Mesenchymal stem cell (in vitro differentiated cells and primary cell): ENCODE measurements at regions not wholly inside any gene's neighbourhood (a gene's known extent, or its start where the extent isn't known, plus 50 kb on each side); places are given as distances from the start of the nearest gene placed in this dataset.

Source experiments
- DNase-seq: peaks from one replicate; pipeline ENCODE4 v3.0.0-alpha.2; 2013
- H2AFZ ChIP-seq: one replicate; pipeline ENCODE4 v1.6.1; 2013; ENCODE audit warnings: low read depth, mild to moderate bottlenecking, control low read depth, inconsistent platforms, low read length, moderate library complexity
- H2AK5ac ChIP-seq: 2 replicates; pipeline ENCODE4 v1.6.1; 2013; ENCODE audit warnings: low read length, moderate library complexity, mild to moderate bottlenecking, inconsistent platforms; ENCODE audit not compliant: severe bottlenecking
- H2BK120ac ChIP-seq: one replicate; pipeline ENCODE4 v1.6.1; 2013; ENCODE audit warnings: low read depth, mild to moderate bottlenecking, inconsistent platforms, low read length, moderate library complexity
- H2BK12ac ChIP-seq, 2 experiments: one replicate each; pipeline ENCODE4 v1.6.1; 2013; ENCODE audit warnings: inconsistent platforms in 2 of 2, low read length in 2 of 2, mild to moderate bottlenecking in 2 of 2, moderate library complexity in 2 of 2, control low read depth in 1 of 2
- H2BK15ac ChIP-seq: one replicate; pipeline ENCODE4 v1.6.1; 2013; ENCODE audit warnings: mild to moderate bottlenecking, low read depth, inconsistent platforms; ENCODE audit not compliant: poor library complexity, severe bottlenecking
- H2BK5ac ChIP-seq: 2 replicates; pipeline ENCODE4 v1.6.1; 2013; ENCODE audit warnings: low read depth, mild to moderate bottlenecking, low read length, control low read depth, inconsistent platforms; ENCODE audit not compliant: poor library complexity, severe bottlenecking
- H3K14ac ChIP-seq, 2 experiments: one replicate each; pipeline ENCODE4 v1.6.1; 2013; ENCODE audit warnings: inconsistent platforms in 2 of 2, low read length in 2 of 2, control low read depth in 1 of 2, mild to moderate bottlenecking in 1 of 2, moderate library complexity in 1 of 2
- H3K18ac ChIP-seq, 2 experiments: one replicate each; pipeline ENCODE4 v1.6.1; 2013; ENCODE audit warnings: inconsistent platforms in 2 of 2, low read length in 2 of 2, control low read depth in 1 of 2, low read depth in 1 of 2, mild to moderate bottlenecking in 1 of 2
- H3K23ac ChIP-seq, 2 experiments: one replicate each; pipeline ENCODE4 v1.6.1; 2013; ENCODE audit warnings: inconsistent platforms in 2 of 2, low read length in 2 of 2, mild to moderate bottlenecking in 2 of 2, moderate library complexity in 2 of 2, control low read depth in 1 of 2
- H3K27ac ChIP-seq: 2 replicates; pipeline ENCODE4 v1.5.1; 2013; ENCODE audit warnings: mild to moderate bottlenecking, moderate library complexity, low read length, control low read depth, inconsistent platforms; ENCODE audit not compliant: poor library complexity, severe bottlenecking
- H3K27me3 ChIP-seq, 2 experiments: 2 replicates each; pipeline versions ENCODE4 v1.6.1 to v1.7.0; 2013; ENCODE audit warnings: low read length in 2 of 2, mild to moderate bottlenecking in 2 of 2, moderate library complexity in 2 of 2, control low read depth in 1 of 2, inconsistent platforms in 1 of 2; ENCODE audit not compliant: control insufficient read depth in 1 of 2, insufficient read depth in 1 of 2
- H3K36me3 ChIP-seq, 2 experiments: 2 replicates each; pipeline versions ENCODE4 v1.6.1 to v1.7.0; 2013; ENCODE audit warnings: low read length in 2 of 2, control low read depth in 1 of 2, inconsistent platforms in 1 of 2, low read depth in 1 of 2, mild to moderate bottlenecking in 1 of 2; ENCODE audit not compliant: insufficient read depth in 2 of 2, control insufficient read depth in 1 of 2
- H3K4ac ChIP-seq, 2 experiments: one replicate each; pipeline ENCODE4 v1.6.1; 2013; ENCODE audit warnings: inconsistent platforms in 2 of 2, low read length in 2 of 2, mild to moderate bottlenecking in 2 of 2, moderate library complexity in 2 of 2, control low read depth in 1 of 2, low read depth in 1 of 2
- H3K4me1 ChIP-seq: 2 replicates; pipeline ENCODE4 v1.6.1; 2013; ENCODE audit warnings: low read depth, low read length, control low read depth; ENCODE audit not compliant: control insufficient read depth, insufficient read depth
- H3K4me2 ChIP-seq: 2 replicates; pipeline ENCODE4 v1.6.1; 2013; ENCODE audit warnings: low read length, mild to moderate bottlenecking, inconsistent platforms; ENCODE audit not compliant: poor library complexity, severe bottlenecking
- H3K4me3 ChIP-seq, 2 experiments: 2 replicates each; pipeline versions ENCODE4 v1.5.1 to v1.7.0; 2013; ENCODE audit warnings: low read length in 2 of 2, mild to moderate bottlenecking in 2 of 2, control low read depth in 1 of 2, low read depth in 1 of 2; ENCODE audit not compliant: insufficient read depth in 1 of 2
- H3K79me1 ChIP-seq: replicated peaks from 2 replicates; pipeline ENCODE4 v1.6.1; 2013; ENCODE audit warnings: mild to moderate bottlenecking, control low read depth, low read length, inconsistent platforms; ENCODE audit not compliant: poor library complexity, severe bottlenecking
- H3K9ac ChIP-seq: 2 replicates; pipeline ENCODE4 v1.7.0; 2013; ENCODE audit warnings: mild to moderate bottlenecking, low read length, moderate library complexity
- H3K9me3 ChIP-seq: 2 replicates; pipeline ENCODE4 v1.7.0; 2013; ENCODE audit warnings: mild to moderate bottlenecking, low read length; ENCODE audit not compliant: control insufficient read depth
- H4K8ac ChIP-seq: one replicate; pipeline ENCODE4 v1.6.1; 2013; ENCODE audit warnings: inconsistent platforms, mild to moderate bottlenecking, low read length, moderate library complexity
- H4K91ac ChIP-seq: one replicate; pipeline ENCODE4 v1.6.1; 2013; ENCODE audit warnings: mild to moderate bottlenecking, low read length, inconsistent platforms
- WGBS: methylation state at CpG from one replicate; pipeline ENCODE4 v1.1.7; 2013; ENCODE audit warnings: mixed read lengths; 5-methylcytosine and 5-hydroxymethylcytosine counted together

DNA sequence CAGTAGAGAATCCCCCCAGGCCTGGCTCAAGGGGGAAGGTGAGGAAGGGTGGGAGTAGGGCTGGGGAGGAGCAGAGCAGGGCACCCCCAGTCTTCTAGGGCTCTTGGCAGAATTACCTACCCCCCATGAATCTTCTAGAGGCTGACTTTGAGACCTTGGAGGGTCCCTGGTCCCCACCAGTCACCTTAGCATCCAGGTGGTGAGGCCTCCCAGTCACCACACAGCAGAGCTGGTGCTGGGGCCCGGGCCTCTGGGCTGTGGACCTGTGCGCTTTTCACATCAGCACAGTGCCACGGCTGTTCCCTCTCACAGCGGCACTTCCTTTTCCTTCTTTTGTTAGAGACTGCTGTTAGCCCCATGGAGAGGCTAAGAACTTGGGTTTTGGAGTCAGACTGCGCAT, 148.6 kb upstream of the PITX1 start:
- no peak for DNase-seq
- no peak overlapping the region for H3K27ac ChIP-seq
- H3K14ac ChIP-seq = no peak overlapping the region
- no peaks in the 10 kb centered on the region for H3K36me3 ChIP-seq
- no peak overlapping the region for H2AK5ac ChIP-seq
- 89% methylated on average over 5 of the region's 5 CpGs for WGBS
- H3K4ac ChIP-seq = no peak overlapping the region
- no peak overlapping the region for H3K4me3 ChIP-seq
- no peak overlapping the region for H3K18ac ChIP-seq
- H3K79me1 ChIP-seq = no peaks in the 10 kb centered on the region
- H2BK120ac ChIP-seq = no peak overlapping the region
- H3K27me3 ChIP-seq = peaks cover 9 to 20% of the 10 kb centered on the region in 2 experiments
- no peak overlapping the region for H4K8ac ChIP-seq
- no peak overlapping the region for H3K9ac ChIP-seq
- H3K23ac ChIP-seq = no peak overlapping the region
- no peak overlapping the region for H2BK15ac ChIP-seq
- no peak overlapping the region for H2AFZ ChIP-seq
- no peak overlapping the region for H2BK5ac ChIP-seq
- H3K4me1 ChIP-seq = no peaks in the 10 kb centered on the region
- H3K4me2 ChIP-seq = no peak overlapping the region
- no peak overlapping the region for H2BK12ac ChIP-seq
- peaks cover 3% of the 10 kb centered on the region for H3K9me3 ChIP-seq
- H4K91ac ChIP-seq = no peak overlapping the region

- no peak overlapping the region for H2BK15ac ChIP-seq
- no peak for DNase-seq
- no peak overlapping the region for H4K91ac ChIP-seq
- H3K4me2 ChIP-seq = no peak overlapping the region
- no peak overlapping the region for H3K18ac ChIP-seq
- no peak overlapping the region for H2BK5ac ChIP-seq
- H3K4me1 ChIP-seq = no peaks in the 10 kb centered on the region
- H3K4me3 ChIP-seq = no peak overlapping the region
- no peak overlapping the region for H3K9ac ChIP-seq
- WGBS = 100% methylated on average over 1 of the region's 3 CpGs
- no peak overlapping the region for H3K14ac ChIP-seq
- peaks cover 19 to 28% of the 10 kb centered on the region in 2 experiments for H3K27me3 ChIP-seq
- H3K79me1 ChIP-seq = no peaks in the 10 kb centered on the region
- H3K23ac ChIP-seq = no peak overlapping the region
- no peak overlapping the region for H2BK120ac ChIP-seq
- peaks cover 3% of the 10 kb centered on the region for H3K9me3 ChIP-seq
- H3K36me3 ChIP-seq = no peaks in the 10 kb centered on the region
- no peak overlapping the region for H2AFZ ChIP-seq
- no peak overlapping the region for H4K8ac ChIP-seq
- H3K27ac ChIP-seq = no peak overlapping the region
- H2BK12ac ChIP-seq = no peak overlapping the region
- no peak overlapping the region for H3K4ac ChIP-seq
- H2AK5ac ChIP-seq = no peak overlapping the region
These were observed 147.6 kb upstream of the PITX1 start for GRCh38 chr5:135181653-135182052.

DNA sequence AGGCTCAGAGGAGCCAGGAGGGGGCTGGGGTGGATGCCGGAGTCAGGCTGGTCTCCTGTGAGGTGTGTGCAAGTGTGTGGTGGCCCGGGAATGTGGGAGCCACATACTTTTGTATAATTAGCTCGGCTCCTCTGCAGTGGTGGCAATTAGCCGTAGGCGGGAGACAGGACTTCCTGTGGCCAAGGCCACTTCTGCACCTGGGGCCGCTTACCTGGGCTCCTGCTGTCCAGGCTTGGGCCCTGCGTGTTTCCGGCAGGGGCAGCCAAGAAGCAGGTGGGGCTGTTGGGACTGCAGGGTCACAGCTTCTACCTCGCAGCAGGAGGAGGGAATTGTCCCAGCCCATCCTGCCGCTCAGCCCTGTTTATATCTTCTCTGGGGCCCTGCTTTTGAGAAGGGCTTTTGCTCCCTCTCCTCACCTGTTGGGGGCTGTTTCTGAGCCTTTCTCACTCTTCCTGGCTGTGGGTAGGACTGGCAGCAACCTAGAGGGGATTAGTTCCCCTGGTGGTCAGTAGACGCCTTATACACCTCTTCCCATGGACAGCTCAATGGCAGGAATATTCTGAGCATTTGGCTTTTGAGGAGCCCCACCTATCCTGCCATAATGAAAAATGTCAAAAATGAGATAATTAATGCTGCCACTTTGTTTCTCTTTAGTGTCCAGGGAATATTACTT, 145.4 kb upstream of the PITX1 start:
- H3K9ac ChIP-seq = no peak overlapping the region
- no peak overlapping the region for H3K4me2 ChIP-seq
- H2BK5ac ChIP-seq = no peak overlapping the region
- peaks cover 24 to 33% of the 10 kb centered on the region in 2 experiments for H3K27me3 ChIP-seq
- 81% methylated on average over 11 of the region's 11 CpGs for WGBS
- no peak overlapping the region for H3K4me3 ChIP-seq
- H3K4ac ChIP-seq = no peak overlapping the region
- no peaks in the 10 kb centered on the region for H3K36me3 ChIP-seq
- no peak overlapping the region for H3K14ac ChIP-seq
- no peak overlapping the region for H2BK15ac ChIP-seq
- H2AFZ ChIP-seq = no peak overlapping the region
- no peak overlapping the region for H3K27ac ChIP-seq
- no peak overlapping the region for H4K91ac ChIP-seq
- H2BK12ac ChIP-seq = no peak overlapping the region
- H2BK120ac ChIP-seq = no peak overlapping the region
- no peaks in the 10 kb centered on the region for H3K9me3 ChIP-seq
- H4K8ac ChIP-seq = no peak overlapping the region
- H3K4me1 ChIP-seq = no peaks in the 10 kb centered on the region
- no peak overlapping the region for H3K18ac ChIP-seq
- no peak overlapping the region for H2AK5ac ChIP-seq
- H3K79me1 ChIP-seq = no peaks in the 10 kb centered on the region
- DNase-seq = no peak
- H3K23ac ChIP-seq = no peak overlapping the region

GRCh38 chr5:135178476-135179155, 144.6 kb upstream of the PITX1 start:
- WGBS = 82% methylated on average over 13 of the region's 14 CpGs
- H3K79me1 ChIP-seq = no peaks in the 10 kb centered on the region
- H3K9ac ChIP-seq = no peak overlapping the region
- H2BK5ac ChIP-seq = no peak overlapping the region
- H4K91ac ChIP-seq = no peak overlapping the region
- H3K4me3 ChIP-seq = no peak overlapping the region
- no peak overlapping the region for H3K23ac ChIP-seq
- H3K4me1 ChIP-seq = no peaks in the 10 kb centered on the region
- no peak overlapping the region for H3K4me2 ChIP-seq
- peaks cover 31 to 34% of the 10 kb centered on the region in 2 experiments for H3K27me3 ChIP-seq
- H2AK5ac ChIP-seq = no peak overlapping the region
- no peak overlapping the region for H3K4ac ChIP-seq
- no peak overlapping the region for H3K18ac ChIP-seq
- H3K27ac ChIP-seq = no peak overlapping the region
- H2BK120ac ChIP-seq = no peak overlapping the region
- no peak overlapping the region for H2BK15ac ChIP-seq
- H2AFZ ChIP-seq = no peak overlapping the region
- H3K9me3 ChIP-seq = no peaks in the 10 kb centered on the region
- H2BK12ac ChIP-seq = no peak overlapping the region
- DNase-seq = no peak
- H3K36me3 ChIP-seq = no peaks in the 10 kb centered on the region
- H4K8ac ChIP-seq = no peak overlapping the region
- no peak overlapping the region for H3K14ac ChIP-seq
